ENCODE measurements at regions not wholly inside any gene's neighbourhood (a gene's known extent, or its start where the extent isn't known, plus 50 kb on each side); places are given as distances from the start of the nearest gene placed in this dataset.
A peak's percentile ranks its signal among the peaks of the same experiment; 100 is the strongest.

GRCh38 chr22:22798232-22798616 lies 89.4 kb upstream of the IGLL5 start:
- Histone ChIP-seq H3K4me3 (no peak overlapping the region), H3K36me3 (no peaks in the 10 kb centered on the region), H3K27ac (replicated peaks) (no peak overlapping the region), H3K4me1 (no peaks in the 10 kb centered on the region), H3K9me3 (replicated peaks) (no peaks in the 10 kb centered on the region), H3K27me3 (ENCODE audit: low read depth) (peaks cover 43% of the 10 kb centered on the region)
- TF ChIP-seq CTCF (IDR thresholded peaks at IDR 0.05; ENCODE audit: borderline replicate concordance), result no peak
- no peak for DNase-seq
- intact Hi-C loops (cut with micrococcal nuclease), result no loop called here

GRCh38 chr22:22798716-22799115 lies 88.9 kb upstream of the IGLL5 start:
- TF ChIP-seq CTCF (IDR thresholded peaks at IDR 0.05; ENCODE audit: borderline replicate concordance), result no peak
- H3K9me3 ChIP-seq (replicated peaks), result no peaks in the 10 kb centered on the region
- DNase-seq, result no peak
- H3K4me3 ChIP-seq, result no peak overlapping the region
- peaks cover 48% of the 10 kb centered on the region for H3K27me3 ChIP-seq (ENCODE audit: low read depth)
- no peak overlapping the region for H3K27ac ChIP-seq (replicated peaks)
- H3K4me1 ChIP-seq, result no peaks in the 10 kb centered on the region
- H3K36me3 ChIP-seq, result no peaks in the 10 kb centered on the region
- intact Hi-C loops (cut with micrococcal nuclease), result no loop called here

DNA sequence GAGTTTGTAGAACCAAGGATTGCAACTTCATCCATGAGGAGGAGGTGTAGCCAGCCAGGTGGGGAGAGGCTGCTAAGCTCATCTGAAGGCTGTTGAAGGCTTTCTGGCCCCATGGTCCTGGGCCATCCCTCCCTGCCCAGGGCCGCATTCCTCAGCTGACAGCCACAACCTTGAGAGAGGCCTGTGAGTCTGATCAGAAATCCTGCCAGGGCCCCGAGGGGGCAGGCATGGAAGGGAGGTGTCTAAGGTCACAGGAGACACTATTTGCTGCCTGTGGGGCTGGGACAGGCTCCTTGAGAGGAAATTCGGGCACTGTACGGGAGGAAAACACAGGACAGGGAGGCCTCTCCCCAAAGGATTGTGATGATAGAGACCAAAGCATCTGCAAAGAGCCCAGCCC lies 88.1 kb upstream of the IGLL5 start:
- intact Hi-C loops (cut with micrococcal nuclease), result no loop called here
- no peaks in the 10 kb centered on the region for H3K9me3 ChIP-seq (replicated peaks)
- no peak for DNase-seq
- TF ChIP-seq CTCF (IDR thresholded peaks at IDR 0.05; ENCODE audit: borderline replicate concordance), result no peak
- peaks cover 57% of the 10 kb centered on the region for H3K27me3 ChIP-seq (ENCODE audit: low read depth)
- no peaks in the 10 kb centered on the region for H3K4me1 ChIP-seq
- H3K36me3 ChIP-seq, result no peaks in the 10 kb centered on the region
- no peak overlapping the region for H3K27ac ChIP-seq (replicated peaks)
- H3K4me3 ChIP-seq, result no peak overlapping the region

DNA sequence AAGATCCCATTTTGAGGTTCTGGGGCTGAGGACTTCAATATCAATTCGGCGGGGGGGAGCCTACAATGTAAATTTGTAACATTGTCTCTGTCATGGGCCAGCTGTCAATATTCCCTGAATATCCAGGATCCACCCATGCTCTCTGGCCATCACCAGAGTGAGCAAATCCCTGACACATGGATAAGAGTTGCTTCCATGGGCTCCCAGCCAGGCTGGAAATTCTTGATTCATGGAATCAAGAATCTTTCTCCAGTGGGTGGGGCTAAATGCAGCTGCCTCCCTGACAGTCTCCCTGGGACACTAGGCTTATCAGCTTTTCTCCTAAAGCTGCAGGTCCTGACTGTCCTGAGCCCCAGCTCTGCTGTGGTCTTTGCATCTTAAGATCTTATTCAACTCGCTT lies 86.9 kb upstream of the IGLL5 start:
- H3K27ac ChIP-seq (replicated peaks), result no peak overlapping the region
- DNase-seq, result no peak
- no peak overlapping the region for H3K4me3 ChIP-seq
- H3K36me3 ChIP-seq, result no peaks in the 10 kb centered on the region
- intact Hi-C loops (cut with micrococcal nuclease), result no loop called here
- H3K27me3 ChIP-seq (ENCODE audit: low read depth), result peaks cover 67% of the 10 kb centered on the region
- H3K9me3 ChIP-seq (replicated peaks), result no peaks in the 10 kb centered on the region
- TF ChIP-seq CTCF (IDR thresholded peaks at IDR 0.05; ENCODE audit: borderline replicate concordance), result no peak
- no peaks in the 10 kb centered on the region for H3K4me1 ChIP-seq

- intact Hi-C loops (cut with micrococcal nuclease), result no loop called here
- peak; percentile 14 for TF ChIP-seq CTCF (IDR thresholded peaks at IDR 0.05; ENCODE audit: borderline replicate concordance)
- Histone ChIP-seq H3K9me3 (replicated peaks) (no peaks in the 10 kb centered on the region), H3K27ac (replicated peaks) (no peak overlapping the region), H3K36me3 (no peaks in the 10 kb centered on the region), H3K4me1 (no peaks in the 10 kb centered on the region), H3K4me3 (no peak overlapping the region), H3K27me3 (ENCODE audit: low read depth) (peaks cover 84% of the 10 kb centered on the region)
- no peak for DNase-seq
Measured at GRCh38 chr22:22802339-22802970, 85.2 kb upstream of the IGLL5 start.

All from left ventricle myocardium inferior (tissue), 1 donor.